LNCAP (cell line): ENCODE measurements at regions not wholly inside any gene's neighbourhood (a gene's known extent, or its start where the extent isn't known, plus 50 kb on each side); places are given as distances from the start of the nearest gene placed in this dataset.

Experiments used
- CTCF ChIP-seq: fragments of 450-650 bp; IDR thresholded peaks from 2 replicates; pipeline ENCODE4 v1.5.1; 2017; ENCODE audit warnings: mild to moderate bottlenecking

- no peak for TF ChIP-seq CTCF
Measured at GRCh38 chr3:8147711-8148110, 353.9 kb upstream of the LMCD1 start.

- TF ChIP-seq CTCF: no peak
Measured at GRCh38 chr3:8152821-8153418, 348.7 kb upstream of the LMCD1 start.

- no peak for TF ChIP-seq CTCF
Measured at GRCh38 chr3:8153800-8154199, 347.8 kb upstream of the LMCD1 start.

DNA sequence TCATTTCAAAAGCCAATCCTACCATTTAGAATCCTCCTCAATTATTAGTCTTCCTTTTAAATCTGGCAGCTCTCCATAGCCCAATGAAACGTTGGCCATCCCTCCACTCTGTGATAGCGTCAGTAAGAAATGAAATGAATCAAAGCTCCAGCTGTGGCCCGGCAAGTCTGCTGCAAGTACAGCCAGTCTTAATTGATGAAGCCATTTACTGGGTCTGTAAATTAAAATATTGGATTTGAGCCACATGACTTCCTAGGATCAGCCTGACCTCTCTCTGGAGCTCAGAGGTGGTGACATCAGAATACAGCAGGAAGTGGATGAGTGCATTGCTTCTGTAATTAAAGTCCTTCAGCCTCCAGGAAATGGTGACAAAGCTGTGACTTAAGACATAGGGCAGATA is 347.0 kb upstream of the LMCD1 start:
- TF ChIP-seq CTCF: no peak

GRCh38 chr3:8156138-8156537 is 345.5 kb upstream of the LMCD1 start:
- no peak for TF ChIP-seq CTCF

- no peak for TF ChIP-seq CTCF
Measured at GRCh38 chr3:8156831-8157230, 344.8 kb upstream of the LMCD1 start.

DNA sequence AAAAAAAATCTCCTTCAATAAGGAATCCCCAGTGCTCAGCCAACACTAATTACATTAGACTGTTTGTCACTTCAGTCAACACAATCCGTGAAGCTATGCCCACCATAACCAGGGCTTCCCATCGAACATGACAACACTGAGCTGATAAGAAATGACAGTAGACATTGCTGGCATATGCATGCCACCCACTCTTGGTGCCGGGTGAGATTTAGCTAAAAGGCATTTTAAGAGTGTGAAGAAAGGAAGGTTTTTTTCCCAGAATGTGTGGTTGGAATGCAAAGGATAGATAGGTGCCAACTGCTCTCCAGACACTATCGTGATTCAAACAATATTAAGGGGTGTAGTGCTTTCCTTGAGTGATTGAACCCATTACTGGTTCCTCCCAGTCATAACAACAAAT is 344.0 kb upstream of the LMCD1 start:
- no peak for TF ChIP-seq CTCF

DNA sequence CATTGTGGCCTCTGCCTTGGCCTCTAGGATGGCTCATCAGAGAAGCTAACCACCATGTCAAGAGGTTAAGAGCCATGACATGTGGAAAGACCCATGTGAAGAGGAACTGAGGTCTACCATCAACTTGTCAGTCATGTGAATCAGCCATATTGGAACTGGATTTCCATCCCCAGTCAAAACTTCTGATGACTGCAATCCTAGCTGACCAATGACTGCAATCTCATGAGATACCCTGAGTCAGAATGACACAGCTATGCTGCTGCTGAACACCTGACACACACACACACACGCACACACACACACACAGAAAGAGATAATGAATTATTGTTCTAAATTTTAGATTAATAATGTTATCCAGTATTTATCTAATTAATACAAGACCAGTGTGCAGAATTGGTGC is 337.5 kb upstream of the LMCD1 start:
- no peak for TF ChIP-seq CTCF
